A673 (cell line): ENCODE measurements at regions not wholly inside any gene's neighbourhood (a gene's known extent, or its start where the extent isn't known, plus 50 kb on each side); places are given as distances from the start of the nearest gene placed in this dataset.

Experiments
- CTCF ChIP-seq: fragments of 300-800, 200-600 bp; sonication (generic); conservative IDR thresholded peaks from 2 replicates; pipeline ENCODE4 v1.5.1; 2017; ENCODE audit warnings: low read depth, mild to moderate bottlenecking, antibody characterized with exemption, low read length, moderate library complexity, mixed read lengths
- EZH2 ChIP-seq: fragments of 200-600 bp; sonication (generic); IDR thresholded peaks from 2 replicates; pipeline ENCODE4 v1.6.1; 2017; ENCODE audit warnings: borderline replicate concordance, low read depth, mild to moderate bottlenecking, mixed read lengths, antibody characterized with exemption, low read length; ENCODE audit not compliant: poor library complexity, severe bottlenecking

- peak; percentile 35 for TF ChIP-seq CTCF
- TF ChIP-seq EZH2, result no peak
These were observed 766.3 kb upstream of the RAG2 start for GRCh38 chr11:37364246-37364839.
